ENCODE measurements at regions not wholly inside any gene's neighbourhood (a gene's known extent, or its start where the extent isn't known, plus 50 kb on each side); places are given as distances from the start of the nearest gene placed in this dataset.

DNA sequence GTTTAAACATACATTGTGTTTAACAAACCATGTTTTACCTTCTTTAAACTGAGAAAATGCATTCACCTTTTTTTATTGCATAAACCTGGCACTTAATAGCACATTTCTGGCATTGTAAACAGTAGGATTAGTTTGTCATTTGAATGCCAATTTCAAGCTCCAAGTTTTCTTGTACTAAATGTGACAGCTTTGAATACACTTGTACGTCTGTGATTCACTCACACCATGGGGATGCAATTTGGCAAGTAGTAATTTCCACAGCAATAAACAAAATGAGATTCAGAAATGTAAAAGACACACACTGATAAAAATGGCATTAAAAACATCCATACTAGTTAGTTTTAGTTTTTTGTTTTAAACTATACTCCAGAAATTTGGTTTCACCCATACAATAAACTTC, 598.9 kb downstream of the SI start:
- no peaks in the 10 kb centered on the region for H3K4me1 ChIP-seq (ENCODE audit: control insufficient read depth in 1 of 2, insufficient read depth in 2 of 2, low read length in 2 of 2)
- WGBS (ENCODE audit: insufficient coverage): no CpG with 5 or more reads among the region's 1 CpG
- H3K4me1 Mint-ChIP-seq: no peaks in the 10 kb centered on the region

DNA sequence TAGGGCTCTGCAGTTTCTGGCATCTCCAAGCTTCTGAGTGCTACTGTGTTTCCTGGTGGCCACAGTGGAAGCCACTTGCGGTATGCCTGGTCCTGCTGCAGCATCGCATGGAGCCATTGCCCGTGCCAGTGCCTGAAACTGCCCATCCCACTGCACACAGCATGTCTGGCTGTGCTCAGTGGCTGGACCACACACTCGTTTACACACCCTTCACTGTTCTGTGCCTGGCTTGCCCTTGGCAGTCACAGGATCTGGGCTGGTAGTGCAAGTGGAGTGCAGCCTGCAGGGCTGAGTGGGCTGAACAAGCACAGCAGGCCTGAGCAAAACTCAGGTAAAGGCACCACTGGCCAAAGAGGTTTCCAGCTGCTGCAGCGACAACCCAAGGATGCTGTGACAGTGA, 600.0 kb downstream of the SI start:
- H2AFZ ChIP-seq (ENCODE audit: insufficient read depth, low read depth, low read length, poor library complexity, severe bottlenecking): no peak overlapping the region
- H3K27me3 ChIP-seq (ENCODE audit: control insufficient read depth in 2 of 2, insufficient read depth in 2 of 2, low read length in 2 of 2): no peaks in the 10 kb centered on the region
- intact Hi-C loops (cut with micrococcal nuclease): no loop called here
- Mint-ChIP-seq H3K4me3 (no peak overlapping the region), H3K4me1 (no peaks in the 10 kb centered on the region), H3K9me3 (peaks cover 2 to 5% (median 2%) of the 10 kb centered on the region in 7 donors), H3K27me3 (ENCODE audit: low read depth in 3 of 3) (no peaks in the 10 kb centered on the region), H3K27ac (no peak overlapping the region), H3K36me3 (no peaks in the 10 kb centered on the region)
- no peaks in the 10 kb centered on the region for H3K4me1 ChIP-seq (ENCODE audit: control insufficient read depth in 1 of 2, insufficient read depth in 2 of 2, low read length in 2 of 2)
- no peaks in the 10 kb centered on the region for H4K20me1 ChIP-seq (ENCODE audit: insufficient read depth, low read length)
- H3K9me3 ChIP-seq (replicated peaks in 1 of 2; ENCODE audit: control insufficient read depth in 1 of 2, insufficient read depth in 1 of 2, low read length in 2 of 2): peaks cover 0 to 20% of the 10 kb centered on the region in 2 donors
- no peak overlapping the region for H3K4me2 ChIP-seq (replicated peaks; ENCODE audit: extremely low read depth, low read length, poor library complexity, severe bottlenecking)
- no peak for DNase-seq
- no peaks in the 10 kb centered on the region for H3K36me3 ChIP-seq (replicated peaks in 1 of 2; ENCODE audit: control insufficient read depth in 1 of 2, insufficient read depth in 2 of 2, low read length in 2 of 2)
- WGBS (ENCODE audit: insufficient coverage): 88% methylated on average over 4 of the region's 5 CpGs
- no peak overlapping the region for H3K27ac ChIP-seq (ENCODE audit: low read depth in 1 of 2, low read length in 2 of 2)
- no peak overlapping the region for H3K4me3 ChIP-seq (replicated peaks in 1 of 3; ENCODE audit: low read depth in 2 of 3, low read length in 3 of 3)
- H3K9ac ChIP-seq (ENCODE audit: insufficient read depth, low read length, poor library complexity, severe bottlenecking): no peak overlapping the region
- H3K79me2 ChIP-seq (ENCODE audit: insufficient read depth, low read length): no peaks in the 10 kb centered on the region
- TF ChIP-seq, protein P1, sequence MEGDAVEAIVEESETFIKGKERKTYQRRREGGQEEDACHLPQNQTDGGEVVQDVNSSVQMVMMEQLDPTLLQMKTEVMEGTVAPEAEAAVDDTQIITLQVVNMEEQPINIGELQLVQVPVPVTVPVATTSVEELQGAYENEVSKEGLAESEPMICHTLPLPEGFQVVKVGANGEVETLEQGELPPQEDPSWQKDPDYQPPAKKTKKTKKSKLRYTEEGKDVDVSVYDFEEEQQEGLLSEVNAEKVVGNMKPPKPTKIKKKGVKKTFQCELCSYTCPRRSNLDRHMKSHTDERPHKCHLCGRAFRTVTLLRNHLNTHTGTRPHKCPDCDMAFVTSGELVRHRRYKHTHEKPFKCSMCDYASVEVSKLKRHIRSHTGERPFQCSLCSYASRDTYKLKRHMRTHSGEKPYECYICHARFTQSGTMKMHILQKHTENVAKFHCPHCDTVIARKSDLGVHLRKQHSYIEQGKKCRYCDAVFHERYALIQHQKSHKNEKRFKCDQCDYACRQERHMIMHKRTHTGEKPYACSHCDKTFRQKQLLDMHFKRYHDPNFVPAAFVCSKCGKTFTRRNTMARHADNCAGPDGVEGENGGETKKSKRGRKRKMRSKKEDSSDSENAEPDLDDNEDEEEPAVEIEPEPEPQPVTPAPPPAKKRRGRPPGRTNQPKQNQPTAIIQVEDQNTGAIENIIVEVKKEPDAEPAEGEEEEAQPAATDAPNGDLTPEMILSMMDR (IDR thresholded peaks at IDR 0.05): no peak

More for the DNA sequence above, 598.9 kb downstream of the SI start:
- H3K4me3 ChIP-seq (replicated peaks in 1 of 3; ENCODE audit: low read depth in 2 of 3, low read length in 3 of 3): no peak overlapping the region
- no peak overlapping the region for H3K4me2 ChIP-seq (replicated peaks; ENCODE audit: extremely low read depth, low read length, poor library complexity, severe bottlenecking)
- no peaks in the 10 kb centered on the region for H3K79me2 ChIP-seq (ENCODE audit: insufficient read depth, low read length)
- H3K9ac ChIP-seq (ENCODE audit: insufficient read depth, low read length, poor library complexity, severe bottlenecking): no peak overlapping the region
- Mint-ChIP-seq H3K4me3 (no peak overlapping the region), H3K27ac (no peak overlapping the region), H3K27me3 (ENCODE audit: low read depth in 3 of 3) (no peaks in the 10 kb centered on the region), H3K36me3 (no peaks in the 10 kb centered on the region), H3K9me3 (peaks cover 2 to 8% (median 2%) of the 10 kb centered on the region in 7 donors)
- H3K27ac ChIP-seq (ENCODE audit: low read depth in 1 of 2, low read length in 2 of 2): no peak overlapping the region
- H2AFZ ChIP-seq (ENCODE audit: insufficient read depth, low read depth, low read length, poor library complexity, severe bottlenecking): no peak overlapping the region
- H4K20me1 ChIP-seq (ENCODE audit: insufficient read depth, low read length): no peaks in the 10 kb centered on the region
- no peaks in the 10 kb centered on the region for H3K27me3 ChIP-seq (ENCODE audit: control insufficient read depth in 2 of 2, insufficient read depth in 2 of 2, low read length in 2 of 2)
- H3K9me3 ChIP-seq (replicated peaks in 1 of 2; ENCODE audit: control insufficient read depth in 1 of 2, insufficient read depth in 1 of 2, low read length in 2 of 2): peaks cover 0 to 20% of the 10 kb centered on the region in 2 donors
- H3K36me3 ChIP-seq (replicated peaks in 1 of 2; ENCODE audit: control insufficient read depth in 1 of 2, insufficient read depth in 2 of 2, low read length in 2 of 2): no peaks in the 10 kb centered on the region
- TF ChIP-seq, protein P1 (IDR thresholded peaks at IDR 0.05): no peak
- DNase-seq: no peak
- intact Hi-C loops (cut with micrococcal nuclease): no loop called here

Data from CD14-positive monocyte (primary cell).